ENCODE measurements at regions not wholly inside any gene's neighbourhood (a gene's known extent, or its start where the extent isn't known, plus 50 kb on each side); places are given as distances from the start of the nearest gene placed in this dataset.
"Not testable (repeated sequence)": the region's sequence is repeated elsewhere in the genome, so short reads cannot be mapped to it uniquely, and the experiment has no call there.

GRCh38 chr4:18105030-18106011 lies 83.8 kb upstream of the LCORL start:
- FAIRE-seq, result no peak

DNA sequence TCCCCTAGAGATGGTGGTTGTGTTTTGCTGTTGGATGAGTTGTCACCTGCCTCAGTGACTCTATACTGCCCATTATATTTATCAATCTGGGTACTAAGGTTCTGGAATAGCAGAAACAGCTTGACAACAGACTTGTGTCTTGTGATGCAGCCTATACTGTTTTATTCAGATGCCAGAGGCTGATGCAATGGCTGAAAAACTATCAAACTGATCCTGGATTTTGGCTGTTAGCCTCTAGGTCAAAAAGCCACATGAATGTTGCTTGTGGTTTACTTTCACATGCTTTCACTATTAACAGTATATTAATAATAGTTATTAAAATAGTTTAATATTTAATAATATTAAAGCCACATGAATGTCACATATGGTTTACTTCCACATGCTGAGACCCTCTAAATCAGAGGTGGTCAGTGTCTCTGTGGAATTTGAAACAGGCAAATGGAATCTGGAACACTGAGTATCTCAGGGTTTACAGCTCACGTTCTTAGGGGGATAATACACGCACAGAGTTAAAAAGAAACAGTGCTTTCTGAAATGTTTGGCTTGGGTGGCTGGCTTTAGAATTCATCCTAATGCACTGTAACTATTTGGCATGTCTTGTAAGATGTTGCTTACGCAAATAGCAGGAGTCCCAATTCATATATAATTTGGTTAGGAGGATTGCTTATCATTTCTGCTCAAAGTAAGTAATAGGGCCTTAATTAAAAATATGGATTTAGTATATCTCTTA lies 82.5 kb upstream of the LCORL start:
- FAIRE-seq, result no peak

- no peak for FAIRE-seq
These were observed 79.1 kb upstream of the LCORL start for GRCh38 chr4:18100657-18101056.

GRCh38 chr4:18090447-18090846 lies 68.9 kb upstream of the LCORL start:
- FAIRE-seq, result not testable (repeated sequence)

- FAIRE-seq, result no peak
These were observed 60.7 kb upstream of the LCORL start for GRCh38 chr4:18082236-18082635.

DNA sequence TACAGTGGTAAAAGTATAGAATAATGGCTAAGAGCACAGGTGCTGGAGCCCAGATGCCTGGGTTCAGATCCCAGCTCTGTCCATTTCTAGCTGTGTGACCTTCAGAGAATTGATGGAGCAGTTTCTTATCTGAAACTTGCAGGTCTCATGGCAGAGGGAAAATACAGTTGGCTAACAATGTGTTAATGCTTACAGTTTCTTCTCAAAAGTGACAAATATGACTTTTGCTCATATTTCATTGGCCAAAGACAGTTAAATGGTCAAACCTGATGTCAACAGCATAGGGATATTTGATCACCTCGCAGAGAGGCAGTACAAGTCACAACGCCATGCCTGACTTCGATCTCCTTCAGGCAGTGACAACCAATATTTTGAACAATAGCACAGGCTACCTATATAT lies 60.2 kb upstream of the LCORL start:
- FAIRE-seq, result no peak

- no peak for FAIRE-seq
These were observed 56.3 kb upstream of the LCORL start for GRCh38 chr4:18077808-18078207.

DNA sequence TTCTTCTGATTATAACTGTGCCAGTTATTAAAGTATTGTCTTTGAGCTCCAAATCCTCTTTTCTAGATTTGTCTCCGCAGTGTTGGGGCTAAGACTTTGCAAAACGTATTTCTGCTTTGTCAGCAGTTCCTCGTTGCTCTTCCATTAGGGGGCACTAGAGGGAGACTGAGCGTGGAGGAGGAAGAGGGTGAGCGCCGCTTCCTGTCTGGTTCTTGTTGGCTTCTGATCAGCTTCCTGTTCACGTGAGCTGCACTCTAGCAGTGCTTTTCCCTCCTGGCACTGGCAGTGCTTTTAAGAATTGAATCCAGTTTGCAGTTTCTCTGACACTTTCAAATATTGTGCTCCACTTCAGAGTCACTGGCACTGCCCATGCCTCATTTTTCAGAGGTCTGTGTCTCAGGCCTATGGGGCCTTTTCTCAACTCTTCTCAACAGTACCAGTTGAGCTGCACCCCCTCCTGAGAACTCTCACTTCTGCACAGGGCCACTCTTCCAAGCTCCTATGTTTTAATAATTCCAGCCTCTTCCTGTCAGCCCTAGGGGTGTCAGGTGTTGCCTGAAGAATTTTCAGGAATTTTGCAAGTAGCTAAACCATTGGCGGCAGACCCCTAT lies 54.4 kb upstream of the LCORL start:
- FAIRE-seq, result no peak

DNA sequence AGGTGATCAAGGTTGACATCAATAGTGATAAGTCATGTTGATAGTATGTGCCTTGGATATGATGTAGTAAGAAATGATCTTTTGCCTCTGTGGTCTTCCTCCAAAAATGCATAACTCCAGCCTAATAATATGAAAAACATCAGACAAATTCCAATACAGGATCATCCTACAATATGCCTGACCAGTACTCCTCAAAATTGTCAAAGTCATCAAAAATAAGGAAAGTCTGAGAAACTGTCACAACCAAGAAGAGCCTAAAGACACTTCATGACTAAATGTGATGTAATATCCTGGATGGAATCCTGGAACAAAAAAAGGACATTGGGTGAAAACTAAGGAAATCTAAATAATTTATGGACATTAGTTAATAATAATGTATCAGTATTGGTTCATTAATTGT lies 50.3 kb upstream of the LCORL start:
- FAIRE-seq, result no peak

All from endometrium (tissue), 2 donors.